ENCODE measurements at regions not wholly inside any gene's neighbourhood (a gene's known extent, or its start where the extent isn't known, plus 50 kb on each side); places are given as distances from the start of the nearest gene placed in this dataset.

DNA sequence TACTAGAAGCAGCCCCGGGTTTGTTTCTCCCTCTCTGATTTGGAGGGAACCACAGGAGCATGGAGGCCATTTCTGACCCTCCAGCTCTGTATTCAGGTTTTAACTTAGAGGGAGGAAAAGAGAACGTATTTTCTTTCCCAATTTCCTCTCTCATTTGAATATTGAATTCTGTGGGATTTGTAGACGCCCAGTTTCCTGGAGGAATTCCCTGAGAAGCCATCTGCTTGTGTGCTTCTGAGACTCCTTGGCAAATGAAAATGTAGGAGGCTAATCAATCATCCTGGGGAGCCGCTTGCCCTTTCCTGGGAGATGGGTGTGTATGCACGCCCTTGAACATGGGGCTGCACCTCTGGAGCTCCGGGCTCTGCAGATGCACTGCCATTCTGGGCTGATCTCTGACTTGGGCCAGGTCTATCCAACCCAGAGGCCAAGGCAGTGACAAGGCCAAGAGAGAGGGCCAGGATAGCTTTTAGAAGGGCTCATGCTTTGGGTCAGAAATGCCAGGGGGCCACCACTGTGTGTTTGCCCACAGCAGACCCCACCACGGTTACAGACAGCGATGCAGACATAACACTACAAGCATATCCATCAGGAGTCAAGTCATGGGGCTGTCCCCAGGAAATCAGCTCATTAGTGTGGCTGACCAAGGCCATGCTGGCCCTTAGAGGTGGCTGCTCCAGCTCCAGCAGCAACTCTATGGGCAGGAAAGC lies 174.5 kb downstream of the C5orf15 start:
- intact Hi-C loops (cut with DNase I), result no loop called here
- Histone ChIP-seq H3K27ac (no peak overlapping the region), H3K9me3 (replicated peaks in 1 of 3) (no peaks in the 10 kb centered on the region), H3K4me1 (replicated peaks in 1 of 2) (no peaks in the 10 kb centered on the region), H3K27me3 (no peaks in the 10 kb centered on the region), H3K36me3 (replicated peaks in 1 of 2) (no peaks in the 10 kb centered on the region), H3K4me3 (no peak overlapping the region)
- WGBS, 4 donors, result 71 to 90% (median 83%) methylated on average over 4 to 8 of the region's 8 CpGs
- no peak for TF ChIP-seq POLR2A (IDR thresholded peaks at IDR 0.05)
- TF ChIP-seq, protein P1, sequence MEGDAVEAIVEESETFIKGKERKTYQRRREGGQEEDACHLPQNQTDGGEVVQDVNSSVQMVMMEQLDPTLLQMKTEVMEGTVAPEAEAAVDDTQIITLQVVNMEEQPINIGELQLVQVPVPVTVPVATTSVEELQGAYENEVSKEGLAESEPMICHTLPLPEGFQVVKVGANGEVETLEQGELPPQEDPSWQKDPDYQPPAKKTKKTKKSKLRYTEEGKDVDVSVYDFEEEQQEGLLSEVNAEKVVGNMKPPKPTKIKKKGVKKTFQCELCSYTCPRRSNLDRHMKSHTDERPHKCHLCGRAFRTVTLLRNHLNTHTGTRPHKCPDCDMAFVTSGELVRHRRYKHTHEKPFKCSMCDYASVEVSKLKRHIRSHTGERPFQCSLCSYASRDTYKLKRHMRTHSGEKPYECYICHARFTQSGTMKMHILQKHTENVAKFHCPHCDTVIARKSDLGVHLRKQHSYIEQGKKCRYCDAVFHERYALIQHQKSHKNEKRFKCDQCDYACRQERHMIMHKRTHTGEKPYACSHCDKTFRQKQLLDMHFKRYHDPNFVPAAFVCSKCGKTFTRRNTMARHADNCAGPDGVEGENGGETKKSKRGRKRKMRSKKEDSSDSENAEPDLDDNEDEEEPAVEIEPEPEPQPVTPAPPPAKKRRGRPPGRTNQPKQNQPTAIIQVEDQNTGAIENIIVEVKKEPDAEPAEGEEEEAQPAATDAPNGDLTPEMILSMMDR (IDR thresholded peaks at IDR 0.05), result no peak
- DNase-seq, result no peak

DNA sequence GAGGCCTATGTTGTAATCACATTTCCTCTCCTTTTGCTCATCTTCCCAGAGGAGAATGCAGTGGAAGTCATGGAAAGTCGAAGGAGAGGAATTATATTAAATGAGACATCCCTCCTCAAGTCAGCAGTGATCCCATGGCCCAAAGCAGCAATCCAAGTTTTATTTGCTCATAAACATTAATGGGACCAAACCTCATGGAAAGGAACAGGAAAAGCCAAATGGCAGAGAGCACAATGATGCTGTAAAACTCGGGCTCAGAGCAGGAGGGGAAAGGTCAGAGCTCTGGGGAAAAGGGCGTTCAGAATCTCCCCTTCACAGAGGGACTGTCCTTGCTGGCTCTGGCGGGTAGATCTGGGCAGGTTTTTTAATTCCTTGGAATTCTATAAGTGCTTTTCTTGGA lies 175.8 kb downstream of the C5orf15 start:
- no peaks in the 10 kb centered on the region for H3K4me1 ChIP-seq (replicated peaks in 1 of 2)
- no peak overlapping the region for H3K4me3 ChIP-seq
- intact Hi-C loops (cut with DNase I), result no loop called here
- DNase-seq, result no peak
- H3K9me3 ChIP-seq (replicated peaks in 1 of 3), result no peaks in the 10 kb centered on the region
- 52 to 68% (median 61%) methylated on average over 4 of the region's 4 CpGs for WGBS, 4 donors
- no peak for TF ChIP-seq POLR2A (IDR thresholded peaks at IDR 0.05)
- TF ChIP-seq, protein P1 (IDR thresholded peaks at IDR 0.05), result no peak
- H3K27ac ChIP-seq, result no peak overlapping the region
- no peaks in the 10 kb centered on the region for H3K36me3 ChIP-seq (replicated peaks in 1 of 2)
- H3K27me3 ChIP-seq, result no peaks in the 10 kb centered on the region

DNA sequence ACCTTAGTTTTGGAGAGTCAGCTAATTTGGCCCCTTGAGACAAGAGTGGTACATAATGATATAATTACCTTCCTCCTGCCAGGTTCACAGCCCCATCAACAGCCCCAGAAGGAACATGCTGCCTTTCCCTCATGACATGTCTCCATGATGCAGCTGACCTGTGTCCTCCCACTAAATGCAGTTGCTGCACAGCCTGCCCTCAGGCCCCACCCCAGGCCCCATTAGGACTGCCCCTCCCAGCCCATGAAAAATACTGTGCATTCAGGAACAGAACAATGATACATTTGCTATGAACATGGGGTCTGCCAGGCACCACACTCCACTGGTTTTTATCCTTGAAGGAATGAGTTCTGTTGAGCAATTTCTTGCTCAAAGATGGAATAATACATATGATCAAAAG lies 176.4 kb downstream of the C5orf15 start:
- TF ChIP-seq, protein P1 (IDR thresholded peaks at IDR 0.05), result no peak
- no peak for TF ChIP-seq POLR2A (IDR thresholded peaks at IDR 0.05)
- Histone ChIP-seq H3K27me3 (no peaks in the 10 kb centered on the region), H3K9me3 (replicated peaks in 1 of 3) (no peaks in the 10 kb centered on the region), H3K27ac (no peak overlapping the region), H3K4me1 (replicated peaks in 1 of 2) (no peaks in the 10 kb centered on the region), H3K4me3 (no peak overlapping the region), H3K36me3 (replicated peaks in 1 of 2) (no peaks in the 10 kb centered on the region)
- intact Hi-C loops (cut with DNase I), result no loop called here
- no peak for DNase-seq

DNA sequence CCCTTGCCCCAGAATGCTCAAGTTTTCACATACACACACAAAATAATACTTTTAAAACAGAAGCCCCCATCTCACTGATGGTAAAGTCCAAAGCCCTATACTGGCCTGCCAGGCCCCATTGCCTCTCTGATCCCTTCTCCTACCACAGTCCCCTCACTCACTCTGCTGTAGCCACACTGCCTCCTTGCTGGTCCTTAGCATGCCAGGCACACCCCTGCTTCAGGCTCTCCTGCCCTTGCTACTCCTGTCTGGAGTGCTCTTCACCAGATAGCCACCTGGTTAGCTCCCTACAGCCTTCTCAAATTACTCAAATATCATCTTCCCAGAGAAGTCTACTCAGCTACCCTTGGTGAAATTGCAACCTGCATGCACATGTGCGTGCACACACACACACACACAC lies 177.5 kb downstream of the C5orf15 start:
- Histone ChIP-seq H3K4me3 (no peak overlapping the region), H3K36me3 (replicated peaks in 1 of 2) (no peaks in the 10 kb centered on the region), H3K9me3 (replicated peaks in 1 of 3) (no peaks in the 10 kb centered on the region), H3K27me3 (no peaks in the 10 kb centered on the region), H3K27ac (no peak overlapping the region), H3K4me1 (replicated peaks in 1 of 2) (no peaks in the 10 kb centered on the region)
- 44 to 95% (median 93%) methylated on average over 1 of the region's 1 CpG for WGBS, 4 donors
- intact Hi-C loops (cut with DNase I), result no loop called here
- DNase-seq, result no peak
- TF ChIP-seq POLR2A (IDR thresholded peaks at IDR 0.05), result no peak
- TF ChIP-seq, protein P1 (IDR thresholded peaks at IDR 0.05), result no peak

Data from adrenal gland (tissue), 9 donors.